GM12864 (cell line): ENCODE measurements at regions not wholly inside any gene's neighbourhood (a gene's known extent, or its start where the extent isn't known, plus 50 kb on each side); places are given as distances from the start of the nearest gene placed in this dataset.

Experiments used
- DNase-seq: peaks from one replicate; pipeline ENCODE4 v3.0.0-alpha.2; 2011; ENCODE audit warnings: low read depth
- H3K4me3 ChIP-seq: 2 replicates; pipeline ENCODE4 v1.5.1; 2011; ENCODE audit warnings: mild to moderate bottlenecking, low read depth, low read length, control low read depth
- CTCF ChIP-seq: IDR thresholded peaks from 2 replicates; pipeline ENCODE4 v1.5.1; 2011; ENCODE audit warnings: low read depth, mild to moderate bottlenecking, moderate library complexity, low read length, control low read depth, inconsistent platforms; ENCODE audit errors: missing control alignments

GRCh38 chr14:49982501-49982951, 89.6 kb downstream of the ARF6 start:
- no peak for DNase-seq
- no peak for TF ChIP-seq CTCF
- no peak overlapping the region for H3K4me3 ChIP-seq

GRCh38 chr14:49984424-49984823, 91.5 kb downstream of the ARF6 start:
- H3K4me3 ChIP-seq = no peak overlapping the region
- DNase-seq = no peak
- no peak for TF ChIP-seq CTCF

GRCh38 chr14:49986343-49987014, 93.6 kb downstream of the ARF6 start:
- TF ChIP-seq CTCF = no peak
- H3K4me3 ChIP-seq = no peak overlapping the region
- DNase-seq = no peak

- TF ChIP-seq CTCF = no peak
- H3K4me3 ChIP-seq = no peak overlapping the region
Measured at GRCh38 chr14:49988080-49988990, 95.5 kb downstream of the ARF6 start.

GRCh38 chr14:49989966-49990365, 97.1 kb downstream of the ARF6 start:
- no peak for DNase-seq
- TF ChIP-seq CTCF = no peak
- H3K4me3 ChIP-seq = no peak overlapping the region

More at GRCh38 chr14:49988080-49988990, 95.5 kb downstream of the ARF6 start:
- DNase-seq = no peak

GRCh38 chr14:49991491-49991890, 98.6 kb downstream of the ARF6 start:
- DNase-seq = no peak
- TF ChIP-seq CTCF = no peak
- H3K4me3 ChIP-seq = no peak overlapping the region
